NCI-H526 treated with DMSO at 0.1 percent for 48 hours (cell line): ENCODE measurements at regions not wholly inside any gene's neighbourhood (a gene's known extent, or its start where the extent isn't known, plus 50 kb on each side); places are given as distances from the start of the nearest gene placed in this dataset.
A peak's percentile ranks its signal among the peaks of the same experiment; 100 is the strongest.
"Not testable (repeated sequence)": the region's sequence is repeated elsewhere in the genome, so short reads cannot be mapped to it uniquely, and the experiment has no call there.

ENCODE experiments used
- DNase-seq: peaks from one replicate; lab custom pipeline; 2025; lab: John Stamatoyannopoulos, UW

DNA sequence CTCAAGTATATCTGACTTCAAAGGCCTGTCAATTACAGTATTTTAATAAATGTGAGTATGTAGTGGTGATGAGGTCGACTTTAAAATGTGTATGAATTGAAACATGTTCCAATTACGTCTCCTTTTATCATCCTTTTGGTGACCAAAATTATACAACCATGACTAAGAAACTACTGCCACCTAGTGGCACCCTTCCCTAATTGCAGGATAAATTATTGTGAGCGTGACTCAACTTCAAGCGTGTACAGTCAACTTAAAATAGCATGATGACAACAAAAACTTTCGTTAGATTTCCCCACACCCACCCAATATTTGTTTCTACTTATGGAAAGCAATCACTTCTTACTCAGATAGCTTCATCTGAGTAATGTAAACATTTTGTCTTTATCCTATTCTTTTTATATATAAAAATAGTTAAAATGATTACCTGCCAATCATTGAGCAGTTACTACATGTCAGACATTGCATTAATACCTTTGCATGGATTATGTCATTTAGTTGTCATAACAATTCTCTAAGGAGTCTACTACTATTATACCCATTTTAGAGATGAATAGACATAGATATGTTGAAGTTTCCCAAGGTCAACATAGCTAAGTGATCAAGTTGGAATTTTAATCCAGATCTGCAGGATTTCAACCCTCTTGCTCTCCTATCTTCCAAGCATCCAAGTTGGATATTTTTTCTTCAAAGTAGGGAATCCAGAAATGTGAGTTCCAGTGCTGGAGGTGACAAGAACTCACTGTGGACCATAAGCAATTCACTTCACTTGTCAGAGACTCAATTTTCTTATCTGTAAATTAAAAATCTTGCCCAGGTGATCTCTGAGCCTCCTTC, 106.0 kb downstream of the MEX3B start:
- peak; percentile 36 for DNase-seq

DNA sequence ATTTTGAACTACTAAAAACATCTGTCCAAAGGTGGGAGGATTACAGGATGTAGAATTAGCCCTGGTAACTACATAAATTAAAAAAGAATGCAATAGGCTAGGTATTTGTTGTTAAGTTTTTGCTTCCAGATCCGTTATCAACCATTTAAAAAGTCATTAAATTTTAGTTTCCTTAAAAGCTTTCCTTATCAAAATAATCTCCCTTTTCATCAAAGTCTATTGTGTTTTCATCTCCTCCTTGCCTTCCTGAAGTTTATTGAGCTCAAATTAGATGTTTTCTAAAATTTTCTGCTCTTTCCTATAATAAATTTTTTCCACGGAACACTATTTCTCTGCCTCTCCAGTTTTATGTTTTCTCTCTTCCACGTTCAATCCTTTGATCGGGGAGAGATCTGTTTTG, 108.6 kb downstream of the MEX3B start:
- no peak for DNase-seq

DNA sequence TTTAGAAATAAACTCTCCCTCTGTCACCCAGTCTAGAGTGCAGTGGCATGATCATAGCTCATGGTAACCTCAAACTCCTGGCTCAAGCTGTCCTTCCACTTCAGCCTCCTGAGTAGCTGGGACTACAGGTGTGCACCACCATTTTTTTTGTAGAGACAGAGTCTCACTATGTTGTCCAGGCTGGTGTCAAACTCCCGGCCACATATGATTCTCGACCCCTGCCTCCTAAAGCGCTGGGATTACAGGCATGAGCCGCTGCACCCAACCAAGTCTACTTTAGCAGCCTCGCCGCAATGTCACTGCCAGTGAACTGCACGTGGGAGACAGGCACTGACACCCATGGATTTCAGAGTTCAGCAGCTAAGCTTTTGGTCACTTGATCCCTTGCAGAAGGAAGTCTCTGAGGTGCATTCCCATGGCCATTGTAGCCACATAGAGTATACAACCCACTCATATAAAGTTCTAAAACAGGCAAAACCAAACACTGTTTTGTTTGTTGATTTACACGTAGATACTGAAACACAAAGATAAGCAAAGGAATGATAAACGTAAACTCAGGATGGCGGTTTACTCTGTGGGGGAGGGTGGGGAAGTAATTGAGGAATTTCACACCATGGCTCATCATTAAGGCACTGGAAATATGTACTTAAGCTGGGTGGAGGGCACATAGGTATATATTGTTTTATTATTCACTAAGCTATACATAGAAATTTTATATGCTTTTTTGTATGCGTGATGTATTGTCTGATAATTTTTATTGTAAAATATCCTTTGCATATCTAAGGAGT, 115.0 kb downstream of the MEX3B start:
- DNase-seq = no peak

DNA sequence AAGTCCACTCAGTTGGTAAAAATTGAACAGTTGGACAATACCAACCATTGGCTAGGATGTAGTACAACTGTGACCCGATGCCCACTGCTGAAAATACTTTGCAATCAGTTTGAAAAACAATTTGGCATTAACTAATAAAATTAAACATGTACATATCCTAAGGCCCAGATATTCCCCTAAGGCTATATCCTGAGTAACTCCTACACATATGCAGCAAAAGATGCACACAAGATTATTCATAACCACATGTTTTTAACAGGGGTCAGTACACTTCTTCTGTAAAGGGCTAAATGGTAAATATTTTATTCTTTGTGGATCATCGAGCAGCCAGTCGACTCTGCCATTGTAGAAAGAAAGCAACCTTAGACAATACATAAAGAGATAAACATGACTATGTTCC, 116.3 kb downstream of the MEX3B start:
- no peak for DNase-seq

DNA sequence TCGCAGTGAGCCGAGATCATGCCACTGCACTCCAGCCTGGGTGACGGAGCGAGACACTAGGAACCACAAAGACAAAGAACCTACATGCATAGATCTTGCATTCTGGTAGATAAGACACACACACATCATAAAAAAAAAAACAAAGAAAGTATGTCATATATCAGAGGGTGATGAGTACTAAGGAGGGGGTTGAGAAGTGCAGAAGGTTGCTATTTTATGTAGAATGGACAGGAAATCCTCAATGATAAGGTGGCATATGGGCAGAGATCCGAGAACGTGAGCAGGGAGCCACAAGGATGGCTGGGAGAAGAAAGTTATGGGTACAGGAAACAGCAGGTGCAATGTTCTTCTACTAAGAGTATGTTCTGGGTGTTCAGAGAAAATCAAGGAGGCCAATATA, 118.8 kb downstream of the MEX3B start:
- DNase-seq = no peak

DNA sequence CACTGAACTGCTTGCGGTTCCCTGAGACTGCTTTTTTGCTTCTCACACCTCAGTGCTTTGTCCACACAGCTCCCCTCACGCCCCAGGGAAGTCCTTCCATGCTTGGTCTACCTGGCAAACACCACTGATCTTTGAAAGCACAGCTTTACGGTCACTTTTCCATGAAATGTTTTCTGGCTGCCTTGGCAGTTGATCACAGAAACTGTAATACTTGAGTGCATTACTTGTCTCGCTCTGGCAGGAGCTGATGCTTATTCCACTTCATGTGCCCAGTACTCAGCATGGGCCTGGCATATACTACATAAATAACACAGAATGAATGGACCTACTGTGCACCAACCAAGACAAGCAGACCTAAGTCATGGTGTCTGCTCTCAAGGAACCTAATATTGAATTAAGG, 121.1 kb downstream of the MEX3B start:
- no peak for DNase-seq

DNA sequence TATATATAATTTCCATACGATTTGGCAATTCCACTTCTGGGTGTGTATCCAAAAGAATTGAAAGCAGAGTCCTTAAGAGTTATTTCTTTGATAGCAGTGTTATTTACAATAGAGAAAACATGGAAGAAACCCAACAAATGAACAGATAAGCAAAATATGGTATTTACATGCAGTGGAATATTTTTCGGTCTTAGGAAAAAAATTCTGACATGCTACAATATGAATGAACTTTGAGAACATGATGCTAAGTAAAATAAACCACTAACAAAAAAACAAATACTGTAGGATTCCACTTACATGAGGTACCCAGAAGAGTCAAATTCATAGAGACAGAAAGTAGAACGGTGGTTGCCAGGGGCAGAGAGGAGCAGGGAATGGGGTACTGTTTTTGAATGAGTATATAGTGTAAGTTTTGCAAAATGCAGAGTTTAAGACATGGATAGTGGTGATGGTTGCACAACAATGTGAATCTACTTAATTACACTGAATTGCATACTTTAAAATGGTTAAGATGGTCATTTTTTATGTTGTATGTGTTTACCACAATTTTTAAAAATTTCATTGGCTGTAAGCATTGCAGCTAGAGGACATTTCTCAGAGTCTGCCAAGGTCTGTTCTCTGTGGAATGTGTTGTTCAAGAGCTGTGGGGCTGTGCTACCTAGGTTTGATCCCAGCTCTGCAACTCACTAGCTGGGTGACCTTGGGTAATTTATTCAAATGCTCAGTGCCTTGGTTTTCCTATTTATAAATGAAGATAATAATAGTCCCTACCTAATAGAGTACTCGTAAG, 122.1 kb downstream of the MEX3B start:
- no peak for DNase-seq

DNA sequence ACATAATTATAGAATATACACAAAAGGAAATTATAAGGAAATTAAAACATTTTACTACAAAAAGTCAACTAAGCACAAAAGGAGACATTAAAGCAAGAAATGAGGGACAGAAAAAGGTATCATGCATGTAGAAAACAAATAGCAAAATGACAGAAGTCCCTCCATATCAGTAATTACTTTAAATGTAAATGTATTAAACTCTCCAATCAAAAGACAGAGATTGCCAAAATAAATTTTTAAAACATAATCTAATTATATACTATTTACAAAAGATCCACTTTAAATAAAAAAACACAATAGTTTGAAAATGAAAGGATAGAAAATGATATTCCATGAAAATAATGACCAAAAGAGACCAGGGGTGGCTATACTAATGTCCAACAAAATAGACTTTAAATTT, 123.7 kb downstream of the MEX3B start:
- DNase-seq = no peak

DNA sequence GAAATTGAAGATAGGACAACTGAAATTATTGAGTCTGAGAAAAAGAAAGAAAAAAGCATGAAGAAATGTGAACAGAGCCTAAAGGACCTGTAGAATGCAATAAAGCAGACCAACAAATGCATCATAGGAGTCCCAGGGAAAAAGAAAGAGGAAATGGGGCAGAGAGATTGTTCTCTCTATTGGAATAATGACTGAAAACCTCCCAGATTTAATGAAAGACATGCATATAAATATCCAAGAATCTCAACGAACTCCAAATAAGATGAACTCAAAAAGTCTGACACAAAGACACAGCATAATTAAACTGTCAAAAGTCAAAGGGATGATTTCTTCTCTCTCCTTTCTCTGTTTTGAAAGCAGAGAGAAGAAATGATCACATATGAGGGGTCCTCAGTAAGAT, 124.7 kb downstream of the MEX3B start:
- DNase-seq = no peak

DNA sequence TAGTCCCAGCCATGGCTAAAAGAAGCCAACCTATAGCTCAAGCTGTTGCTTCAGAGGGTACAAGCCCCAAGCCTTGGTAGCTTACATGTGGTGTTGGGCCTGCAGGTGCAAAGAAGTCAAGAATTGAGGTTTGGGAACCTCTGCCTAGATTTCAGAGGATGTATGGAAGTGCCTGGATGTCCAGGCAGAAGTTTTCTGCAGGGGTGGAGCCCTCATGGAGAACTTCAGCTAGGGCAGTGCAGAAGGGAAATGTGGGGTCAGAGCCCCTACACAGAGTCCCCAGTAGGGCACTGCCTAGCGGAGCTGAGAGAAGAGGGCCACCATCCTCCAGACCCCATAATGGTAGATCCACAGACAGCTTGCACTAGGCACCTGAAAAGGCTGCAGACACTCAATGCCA, 127.1 kb downstream of the MEX3B start:
- not testable (repeated sequence) for DNase-seq

DNA sequence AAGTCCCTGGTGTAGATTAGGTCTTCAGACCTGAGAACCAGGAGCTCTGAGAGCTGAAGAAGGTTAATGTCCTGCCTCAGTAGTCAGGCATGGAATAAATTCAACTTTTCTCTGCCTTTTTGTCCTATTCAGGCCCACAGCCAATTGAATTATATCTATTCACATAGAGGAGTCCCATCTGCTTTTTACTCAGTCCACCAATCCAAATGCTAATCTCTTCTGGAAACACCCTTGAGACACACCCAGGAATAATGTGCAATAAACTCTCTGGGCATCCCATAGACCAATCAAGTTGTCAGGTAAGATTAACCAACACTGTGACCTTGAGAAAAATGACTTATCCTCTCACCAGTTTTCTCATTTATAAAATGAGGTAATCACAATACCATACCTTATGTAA, 129.4 kb downstream of the MEX3B start:
- DNase-seq = no peak

DNA sequence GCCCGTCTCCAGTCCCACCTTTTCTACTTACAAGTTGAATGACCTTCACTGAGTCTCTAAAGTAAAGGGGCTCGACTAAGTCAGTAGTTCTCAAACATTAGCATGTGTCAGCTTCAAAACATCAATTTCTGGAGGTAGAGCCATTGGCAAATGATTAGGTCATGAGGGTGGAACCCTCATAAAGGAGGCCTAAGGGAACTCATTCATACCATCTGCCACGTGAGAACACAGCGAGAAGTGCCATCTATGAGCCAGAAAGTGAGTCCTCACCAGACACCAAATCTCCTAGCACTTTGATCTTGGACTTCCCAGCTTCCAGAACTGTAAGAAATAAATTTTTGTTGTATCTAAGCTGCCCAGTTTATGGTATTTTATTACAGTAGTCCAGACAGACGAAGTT, 129.8 kb downstream of the MEX3B start:
- DNase-seq = no peak

DNA sequence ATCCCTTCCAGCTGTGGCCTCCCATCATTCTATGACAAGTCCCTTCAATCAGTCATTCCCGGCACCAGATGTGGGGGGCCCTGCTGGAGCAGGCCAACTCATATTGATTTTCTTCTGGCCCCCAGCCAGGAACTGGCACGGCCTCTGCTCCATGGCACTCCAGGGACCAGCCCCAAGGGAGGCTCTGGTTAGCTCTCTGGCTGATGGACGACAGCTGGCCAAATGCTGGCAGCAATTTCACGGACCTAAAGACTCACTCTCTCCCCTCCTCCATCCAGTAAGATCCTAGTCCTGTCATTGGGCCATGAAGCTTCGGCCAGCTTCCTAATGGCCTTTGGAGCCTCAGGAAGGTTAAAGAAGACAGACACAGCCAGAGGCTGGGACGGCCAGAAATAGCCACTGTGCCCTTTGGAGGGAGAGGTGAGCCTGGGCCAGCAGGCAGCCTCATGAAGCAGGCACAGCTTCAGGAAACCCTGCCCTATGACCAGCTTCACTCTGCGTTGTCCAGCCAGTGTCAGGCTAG, 131.0 kb downstream of the MEX3B start:
- no peak for DNase-seq

DNA sequence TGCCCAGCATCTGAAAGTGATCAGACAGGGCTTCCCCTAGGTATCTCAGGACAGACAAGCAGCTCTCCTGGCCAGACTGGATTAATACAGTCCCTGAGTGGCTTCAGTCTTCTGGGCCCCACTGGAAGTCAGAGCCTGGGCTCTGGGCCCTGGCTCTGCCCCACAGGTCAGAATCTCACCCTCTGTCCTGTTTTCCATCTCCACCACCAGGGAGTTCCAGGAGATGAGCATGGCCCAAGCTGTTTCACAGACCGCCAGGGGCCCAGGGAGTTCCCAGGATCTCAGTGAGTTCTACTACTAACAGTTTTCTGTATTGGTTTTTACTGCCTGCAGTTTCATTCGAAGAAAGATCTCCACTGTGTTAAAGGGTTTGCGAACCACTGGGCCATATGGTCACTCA, 131.5 kb downstream of the MEX3B start:
- no peak for DNase-seq

DNA sequence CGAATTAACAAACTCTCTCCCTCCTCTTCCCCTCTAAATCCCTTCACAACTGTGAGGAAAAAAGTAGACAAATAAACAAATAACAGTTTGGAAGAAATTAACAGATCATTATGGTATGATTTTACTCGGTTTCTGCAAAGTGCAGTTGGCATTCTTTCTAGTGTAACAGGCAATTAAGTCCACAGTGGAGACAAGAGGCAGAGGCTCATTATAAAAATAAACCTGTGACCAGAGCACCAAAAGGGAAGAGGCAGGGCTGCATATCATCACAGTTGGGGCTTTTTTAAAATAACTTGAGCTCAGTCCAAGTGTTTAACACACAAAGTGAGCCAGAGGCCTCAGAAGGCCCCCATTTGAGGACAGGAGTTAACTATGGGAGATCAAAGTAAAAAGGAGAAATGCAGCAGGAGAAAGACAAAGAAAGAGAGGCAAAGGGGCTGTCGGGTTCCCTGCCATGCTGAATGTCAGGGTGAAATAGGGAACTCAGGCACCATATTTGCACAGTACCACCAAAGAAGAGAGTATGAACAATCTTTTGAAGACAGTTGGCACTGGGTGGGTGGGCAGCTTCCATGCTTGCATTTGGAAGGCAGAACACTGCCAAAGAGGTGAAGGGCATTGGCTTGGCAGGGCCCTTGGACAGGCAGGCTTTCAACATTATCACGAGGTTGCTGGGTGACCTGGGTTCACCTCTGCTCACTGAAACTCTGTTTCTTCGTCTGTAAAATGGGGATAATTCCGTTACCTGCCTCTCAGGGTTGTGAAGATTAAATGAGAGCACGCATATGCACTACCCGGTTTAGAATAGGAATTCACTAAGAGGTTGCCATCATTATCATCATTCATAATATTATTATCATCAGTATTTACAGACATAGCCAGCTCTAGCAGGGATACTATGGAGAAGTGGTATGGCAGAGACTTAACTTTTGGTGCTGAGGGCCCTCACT, 134.5 kb downstream of the MEX3B start:
- DNase-seq = no peak

DNA sequence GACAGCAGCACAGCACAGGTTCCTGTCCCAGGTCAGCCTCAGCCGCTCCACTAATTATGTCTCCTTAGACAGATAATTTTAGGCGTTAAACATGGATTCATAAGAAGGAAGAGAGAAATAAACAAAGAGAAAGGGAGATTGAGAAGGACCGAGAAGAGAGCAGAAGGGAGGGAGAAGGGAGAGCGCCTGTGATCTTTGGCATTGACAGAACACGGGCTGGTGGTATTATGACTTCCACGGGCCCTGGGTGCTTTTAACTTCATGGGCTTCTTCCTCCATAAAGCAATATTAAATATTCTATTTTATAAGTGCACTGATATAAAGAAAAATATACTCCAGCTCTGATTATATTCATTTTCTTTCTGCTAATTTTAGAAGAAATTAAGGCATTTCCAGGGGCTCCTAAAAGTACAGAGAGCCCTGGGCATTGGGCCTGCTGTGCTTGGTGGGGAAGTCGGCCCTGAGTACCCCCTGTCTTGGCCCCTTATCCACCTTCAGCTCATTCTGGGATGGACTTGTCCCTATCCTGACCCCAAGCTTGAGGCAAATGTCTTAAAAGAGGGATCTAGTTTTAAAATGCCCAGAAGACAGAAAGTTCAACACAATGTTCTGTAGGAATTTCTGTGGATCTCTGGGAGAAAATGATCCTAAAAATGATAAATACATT, 135.3 kb downstream of the MEX3B start:
- no peak for DNase-seq

DNA sequence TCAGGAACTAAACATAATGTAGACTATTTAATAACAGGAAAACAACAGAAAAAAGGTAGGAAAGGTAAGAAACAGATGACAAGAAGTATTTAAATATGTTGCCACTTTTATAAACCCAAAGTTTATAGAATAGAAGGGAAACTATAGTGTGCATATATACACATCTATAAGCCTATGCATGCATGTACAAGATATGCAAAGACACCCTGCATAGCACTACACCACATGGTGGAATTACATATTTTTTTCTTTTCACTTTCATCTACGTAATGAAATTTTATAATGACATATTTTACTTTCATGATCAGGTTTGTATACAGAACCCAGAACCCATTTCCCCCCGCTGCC, 136.8 kb downstream of the MEX3B start:
- DNase-seq = no peak

DNA sequence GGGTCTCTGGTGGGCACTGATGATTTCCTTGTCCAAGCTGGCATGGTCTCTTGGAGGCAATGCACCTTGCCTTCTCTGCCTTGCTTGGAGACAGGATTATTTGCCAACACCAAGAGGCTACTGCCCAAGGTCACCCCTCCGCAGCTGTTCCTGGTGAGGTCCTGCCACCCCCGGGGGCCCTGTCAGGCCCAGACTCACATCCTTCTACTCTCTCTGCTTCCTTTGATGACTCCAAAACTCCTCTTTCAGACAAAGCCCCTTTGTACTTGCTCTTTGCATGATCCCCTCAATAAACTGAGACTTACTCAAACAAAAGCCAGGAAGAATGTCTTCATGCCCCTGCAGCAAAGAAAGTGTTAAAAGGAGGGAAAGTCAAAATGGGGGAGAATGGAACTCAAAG, 137.7 kb downstream of the MEX3B start:
- DNase-seq = no peak

DNA sequence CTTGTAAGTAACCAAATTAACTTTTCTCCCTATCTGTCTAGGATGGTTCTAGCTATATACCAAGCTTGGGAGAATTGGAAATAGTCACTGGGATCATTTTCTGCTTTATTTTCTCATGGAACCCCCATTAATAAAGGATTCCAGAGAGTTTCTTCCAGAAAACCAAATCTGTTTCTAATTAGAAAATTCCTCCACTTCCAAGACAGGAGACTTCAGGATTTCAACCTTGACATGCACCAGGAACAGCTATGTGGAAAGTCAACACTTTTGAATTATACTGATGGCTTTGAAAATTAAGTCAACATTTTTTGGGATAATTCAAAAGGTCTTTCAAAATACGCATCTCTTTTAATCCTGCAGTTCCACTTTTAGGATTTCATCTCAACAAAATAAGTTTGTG, 138.3 kb downstream of the MEX3B start:
- DNase-seq = no peak

DNA sequence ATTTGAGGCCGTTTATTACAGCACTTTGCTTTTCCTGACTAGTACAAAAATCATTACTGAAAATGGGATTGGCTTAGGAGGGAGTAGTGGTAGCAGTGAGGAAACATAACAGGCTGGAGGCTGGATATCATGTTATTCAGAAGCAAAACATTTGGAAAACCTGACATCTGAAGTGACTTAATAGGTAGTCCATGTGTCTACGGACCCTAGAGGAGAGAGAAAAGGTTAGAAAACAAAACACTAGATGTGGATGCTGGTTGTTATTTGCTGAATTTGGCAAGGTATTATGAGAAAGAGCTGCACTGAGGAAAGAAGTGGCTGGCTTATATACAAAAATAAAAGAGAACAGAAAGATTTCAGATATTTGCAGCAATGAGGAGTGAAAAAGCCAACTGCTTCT, 139.9 kb downstream of the MEX3B start:
- DNase-seq = no peak

DNA sequence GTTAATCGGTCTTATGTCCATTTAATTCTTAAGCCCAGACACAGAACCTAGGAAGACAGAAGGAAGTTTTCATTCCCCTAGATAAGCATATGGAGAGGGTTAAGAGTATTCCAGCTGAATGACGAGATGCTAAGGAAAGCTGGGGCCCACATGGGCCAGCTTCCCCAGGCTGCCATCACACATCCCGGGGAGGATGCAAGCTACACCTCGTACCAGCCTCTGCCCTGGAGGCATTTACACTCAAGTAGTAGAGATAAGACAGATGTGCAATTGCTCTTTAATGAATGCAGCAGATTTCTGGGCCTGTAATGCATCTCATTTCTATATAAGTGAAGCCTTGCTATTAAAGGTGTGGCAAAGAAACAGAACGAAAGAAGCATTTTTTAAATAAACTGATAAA, 144.5 kb downstream of the MEX3B start:
- no peak for DNase-seq
